Islet of Langerhans (tissue), 1 donor: ENCODE measurements at regions not wholly inside any gene's neighbourhood (a gene's known extent, or its start where the extent isn't known, plus 50 kb on each side); places are given as distances from the start of the nearest gene placed in this dataset.

Experiments used
- FAIRE-seq: peaks from one replicate; lab custom pipeline; 2011; peaks lifted over from hg19 to GRCh38; lab: Jason Lieb, UNC

DNA sequence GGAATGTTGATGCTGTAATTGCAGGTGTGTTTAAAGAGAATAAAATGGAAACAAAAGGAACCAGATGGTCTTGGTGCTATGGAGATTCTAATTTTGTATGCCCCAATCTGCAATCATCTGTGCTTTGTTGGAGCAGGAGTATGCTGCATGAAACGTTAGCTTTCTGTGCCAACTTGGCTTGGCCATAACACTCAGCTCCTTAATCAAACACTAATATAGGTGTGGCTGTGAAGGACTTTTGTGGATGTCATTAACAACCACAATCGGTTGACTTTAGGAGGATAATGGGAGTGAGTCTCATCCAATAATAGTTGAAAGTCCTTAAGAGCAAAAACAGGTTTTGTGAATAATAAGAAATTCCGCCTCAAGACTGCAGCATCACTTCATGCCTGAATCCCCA, 399.2 kb downstream of the NLGN4X start:
- FAIRE-seq: no peak

DNA sequence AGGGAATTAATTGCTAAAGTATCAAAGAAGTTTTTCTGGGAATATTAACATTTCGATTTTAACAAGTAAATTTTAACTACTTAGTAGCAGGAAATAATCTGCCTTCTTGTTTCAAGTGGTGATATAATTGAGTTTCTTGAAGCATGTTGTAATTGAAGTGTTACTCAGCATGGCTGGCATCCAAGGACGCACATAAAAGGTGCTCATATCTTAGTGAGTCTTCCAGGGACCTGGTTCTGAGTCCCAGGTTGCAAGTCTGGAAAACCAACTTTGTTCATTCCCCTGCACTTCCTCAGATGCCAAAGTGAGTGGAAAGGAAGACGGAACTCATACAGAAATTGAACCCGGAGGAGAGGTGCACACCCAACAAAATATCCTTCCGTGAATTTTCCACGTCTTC, 399.6 kb downstream of the NLGN4X start:
- FAIRE-seq: no peak

DNA sequence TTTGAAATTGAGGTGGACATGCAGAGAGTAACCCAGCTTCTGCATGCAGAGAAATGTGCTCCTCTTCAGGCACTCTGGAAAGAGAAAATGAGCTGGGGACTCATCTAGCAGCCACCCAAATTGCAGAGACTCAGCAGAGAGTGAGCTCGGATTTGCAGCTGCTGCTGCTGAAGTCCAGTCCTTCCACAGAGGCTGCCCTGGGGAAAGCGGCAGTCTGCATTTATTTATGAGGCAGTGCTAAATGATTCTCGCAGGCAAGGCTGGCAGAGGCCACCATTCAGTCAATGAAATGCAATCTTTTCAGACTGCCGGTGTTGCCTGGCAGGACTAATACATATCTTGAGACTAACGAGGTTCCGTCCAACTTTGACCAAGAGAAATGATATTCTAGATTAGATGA, 404.8 kb downstream of the NLGN4X start:
- no peak for FAIRE-seq

DNA sequence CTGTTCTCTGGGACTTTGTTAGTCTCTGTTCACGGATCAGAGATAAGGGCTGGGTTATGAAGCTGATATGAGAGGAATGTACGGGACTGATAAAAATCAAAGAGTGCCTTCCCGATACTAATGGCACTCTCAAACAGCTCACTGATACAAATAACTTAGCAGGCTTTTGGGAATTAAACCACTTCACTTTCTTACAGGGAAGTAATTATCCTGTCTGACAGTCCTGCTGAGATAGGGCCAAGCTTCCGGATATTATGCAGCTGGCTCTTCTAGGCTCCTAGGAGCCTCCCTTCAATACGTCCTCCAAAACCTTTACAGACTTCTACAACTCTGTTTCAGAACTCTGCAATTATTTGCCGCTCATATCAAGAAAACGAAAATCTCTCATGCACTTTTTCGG, 418.0 kb downstream of the NLGN4X start:
- FAIRE-seq: no peak

DNA sequence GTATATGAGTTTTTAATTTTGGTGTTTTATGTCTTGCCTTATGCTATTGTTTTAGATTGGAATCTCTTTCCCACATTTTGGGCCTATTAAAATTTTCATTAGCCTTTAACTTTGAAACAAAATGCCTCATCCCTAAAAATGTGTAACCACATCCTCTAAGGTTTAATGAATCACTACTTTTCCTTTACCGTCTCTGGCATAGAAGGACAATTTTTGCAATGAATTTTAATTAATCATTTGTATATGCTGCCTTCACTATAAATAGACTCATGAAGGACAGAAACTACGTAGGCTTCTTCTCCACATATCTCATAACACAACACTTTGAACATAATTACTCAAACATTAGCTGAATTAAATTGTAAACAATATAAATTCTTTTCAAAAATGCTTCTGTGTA, 421.5 kb downstream of the NLGN4X start:
- no peak for FAIRE-seq

DNA sequence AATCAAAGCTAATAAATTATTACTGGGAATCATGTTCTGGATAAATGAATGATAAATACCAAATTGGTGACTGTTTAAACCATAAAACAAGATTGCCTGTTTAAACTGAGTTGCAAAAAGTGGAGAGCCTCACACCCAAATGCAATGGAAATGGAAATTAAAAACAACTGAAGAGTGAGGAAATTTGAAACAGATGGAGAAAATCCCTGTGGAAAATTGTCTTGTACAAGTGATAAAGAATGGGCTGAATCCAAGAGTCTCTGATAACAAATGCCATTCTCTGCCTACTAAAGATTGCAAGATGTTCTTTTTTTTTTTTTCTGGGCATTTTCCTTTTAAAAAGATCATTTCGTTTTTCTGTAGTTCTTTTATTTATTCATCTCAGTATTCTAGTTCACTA, 426.3 kb downstream of the NLGN4X start:
- FAIRE-seq: no peak

DNA sequence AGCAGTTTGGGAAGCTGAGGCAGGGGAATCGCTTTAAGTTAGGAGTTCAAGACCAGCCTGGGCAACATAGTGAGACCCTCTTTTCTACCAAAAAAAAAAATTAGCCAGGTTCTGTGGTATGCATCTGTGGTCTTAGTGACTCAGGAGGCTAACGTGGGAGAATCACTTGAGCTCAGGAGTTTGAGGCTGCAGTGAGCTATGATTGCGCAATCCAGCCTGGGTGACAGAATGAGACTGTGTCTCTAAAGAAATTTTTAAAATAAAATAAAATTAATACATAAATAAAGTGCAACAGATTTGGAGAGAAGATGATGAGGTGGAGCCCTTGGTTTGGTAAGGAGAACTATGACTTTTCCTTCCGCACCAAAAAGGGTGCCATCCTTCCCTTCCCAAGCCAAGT, 436.9 kb downstream of the NLGN4X start:
- FAIRE-seq: no peak

DNA sequence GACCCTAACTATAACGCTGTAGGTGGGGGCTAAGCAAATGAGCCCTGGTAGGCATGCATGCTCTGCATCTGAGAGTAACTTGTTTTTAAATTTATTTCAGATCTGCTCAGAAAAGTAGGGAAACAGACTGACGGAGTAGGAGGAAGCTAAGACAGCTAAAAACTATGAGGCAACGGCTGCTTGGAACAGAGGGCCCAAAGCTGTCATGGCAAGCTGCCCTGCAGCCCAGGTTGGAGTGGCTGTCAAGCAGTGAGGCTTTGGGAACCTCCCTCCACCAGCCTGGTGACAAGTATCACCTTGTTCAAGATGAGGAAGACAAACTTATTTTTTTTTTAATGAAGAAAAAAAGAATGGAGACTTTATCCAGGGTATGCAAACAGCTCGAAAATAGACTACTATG, 439.8 kb downstream of the NLGN4X start:
- FAIRE-seq: no peak

DNA sequence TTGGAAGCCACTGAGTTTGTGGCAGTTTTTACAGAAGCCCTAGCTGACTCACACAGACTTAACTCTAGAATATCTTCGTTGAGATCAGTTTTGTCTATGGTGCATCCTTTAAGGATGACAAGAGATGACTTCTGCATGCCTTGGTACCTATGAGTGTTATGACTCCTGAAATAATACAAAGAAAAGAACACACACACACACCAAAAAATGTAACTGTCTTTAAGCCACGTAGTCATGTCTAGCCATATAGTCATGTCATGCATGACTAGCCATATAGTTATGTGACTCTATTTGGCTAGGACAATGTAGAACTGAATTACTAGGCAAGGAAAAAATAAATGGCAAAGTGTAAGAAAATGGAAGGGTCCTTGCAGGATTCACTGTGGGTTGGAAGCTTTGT, 447.8 kb downstream of the NLGN4X start:
- no peak for FAIRE-seq

DNA sequence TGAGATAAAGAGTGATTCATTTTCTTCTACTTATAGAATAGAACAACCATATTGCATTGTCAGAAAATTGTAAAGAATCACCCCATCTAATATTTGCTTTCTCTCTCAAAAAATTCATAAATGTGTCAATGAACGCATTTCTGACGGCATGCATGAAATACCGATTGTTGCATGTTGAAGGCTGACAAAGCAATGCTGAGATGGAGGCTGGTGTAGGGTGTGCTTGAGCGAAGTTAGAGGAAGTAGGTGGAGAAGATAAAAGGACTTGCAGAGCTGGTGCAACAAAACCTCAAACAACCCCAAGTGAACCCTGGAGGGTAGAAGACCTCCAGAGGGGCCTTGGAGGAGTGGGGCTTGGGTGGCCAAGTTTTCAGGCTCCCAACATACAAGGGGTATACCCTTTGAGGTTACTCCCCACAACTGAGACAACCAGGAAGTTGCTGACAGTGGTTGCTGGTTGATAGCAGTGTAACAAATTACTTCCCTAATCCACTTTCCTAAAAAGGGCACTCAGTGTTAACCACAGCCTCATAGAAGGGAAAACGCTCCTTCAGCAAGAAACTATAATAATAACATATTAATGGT, 452.7 kb downstream of the NLGN4X start:
- no peak for FAIRE-seq

DNA sequence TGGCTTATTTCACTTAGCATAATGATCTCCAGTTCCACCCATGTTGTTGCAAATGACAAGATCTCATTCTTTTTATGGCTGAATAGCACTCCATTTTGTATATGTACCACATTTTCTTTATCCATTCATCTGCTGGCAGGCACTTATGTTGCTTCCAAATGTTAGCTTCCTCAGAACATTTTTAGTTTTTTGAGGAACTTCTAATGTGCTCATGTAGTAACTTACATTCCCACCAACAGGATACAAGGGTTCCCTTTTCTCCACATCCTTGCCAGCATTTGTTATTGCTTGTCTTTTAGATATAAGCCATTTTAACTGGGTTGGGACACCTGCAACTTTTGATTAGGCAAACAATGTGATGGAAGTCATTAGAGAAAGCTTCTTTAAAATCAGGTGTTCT, 454.2 kb downstream of the NLGN4X start:
- no peak for FAIRE-seq

DNA sequence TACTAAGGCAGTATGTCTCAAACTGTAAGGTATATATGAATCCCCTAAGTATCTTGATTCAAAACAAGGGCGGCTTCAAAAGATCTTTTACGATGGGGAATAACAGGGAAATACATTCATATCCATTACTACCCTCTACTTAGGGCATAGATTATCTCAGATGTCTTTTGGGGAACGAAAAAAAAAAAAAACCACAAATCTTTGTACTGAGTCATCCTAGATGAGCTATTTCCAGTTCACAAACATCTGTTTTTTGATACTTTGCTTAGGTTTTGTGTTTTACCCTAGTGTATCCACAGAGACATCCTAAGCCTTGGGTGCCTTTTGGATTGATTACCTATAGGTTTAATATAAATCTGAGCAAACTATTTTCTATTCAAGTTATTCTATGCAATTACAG, 457.2 kb downstream of the NLGN4X start:
- FAIRE-seq: no peak

DNA sequence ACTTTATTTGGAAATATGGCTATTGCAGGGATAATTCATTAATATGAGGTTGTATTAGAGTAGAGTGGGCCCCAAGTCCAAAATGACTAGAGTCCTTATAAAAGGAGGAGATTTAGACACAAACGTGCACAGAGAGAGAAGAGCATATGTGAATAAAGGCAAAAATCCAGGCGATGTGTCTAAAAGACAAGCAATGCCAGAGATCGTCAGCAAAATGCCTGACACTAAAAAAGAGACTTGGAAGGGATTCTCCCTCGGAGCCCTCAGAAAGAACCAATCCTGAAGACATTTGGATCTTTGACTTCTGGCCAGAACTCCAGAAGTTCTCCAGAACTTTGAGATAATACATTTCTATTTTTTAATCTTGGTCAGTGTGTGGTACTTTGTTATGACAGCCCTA, 472.1 kb downstream of the NLGN4X start:
- no peak for FAIRE-seq

DNA sequence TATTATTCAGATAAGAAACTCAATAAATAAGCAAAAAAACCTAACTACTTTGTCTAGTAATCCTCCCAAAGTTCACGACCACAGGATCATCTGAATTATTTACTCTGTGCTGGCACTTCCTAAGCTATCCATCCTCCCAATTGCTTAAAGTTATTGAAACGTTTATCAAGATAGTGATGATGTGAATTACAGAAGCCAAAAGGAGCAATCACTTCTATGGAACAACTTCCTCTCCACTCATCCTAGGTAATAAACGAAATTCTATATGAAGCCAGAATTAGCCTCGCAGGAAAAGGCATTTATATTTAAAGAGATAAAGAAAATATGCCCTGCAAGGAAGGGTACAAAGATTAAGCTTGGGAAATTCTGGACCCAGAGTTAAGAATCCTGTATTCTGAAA, 475.4 kb downstream of the NLGN4X start:
- no peak for FAIRE-seq

DNA sequence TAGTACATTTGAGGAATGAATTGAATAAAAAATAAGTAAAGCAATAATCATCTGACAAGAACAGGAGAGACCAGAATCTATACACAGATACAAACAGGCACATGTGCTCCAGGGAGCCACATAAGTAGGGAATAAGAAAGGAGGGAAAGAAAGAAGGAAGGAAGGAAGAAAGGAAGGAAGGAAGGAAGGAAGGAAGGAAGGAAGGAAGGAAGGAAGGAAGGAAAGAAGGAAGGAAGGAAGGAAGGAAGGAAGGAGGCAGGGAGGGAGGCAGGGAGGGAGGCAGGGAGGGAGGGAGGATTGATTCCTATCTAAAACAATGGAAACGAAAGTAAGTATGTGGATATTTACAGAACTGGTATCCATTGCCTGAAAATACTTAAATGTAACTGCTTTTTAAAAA, 475.8 kb downstream of the NLGN4X start:
- FAIRE-seq: no peak

DNA sequence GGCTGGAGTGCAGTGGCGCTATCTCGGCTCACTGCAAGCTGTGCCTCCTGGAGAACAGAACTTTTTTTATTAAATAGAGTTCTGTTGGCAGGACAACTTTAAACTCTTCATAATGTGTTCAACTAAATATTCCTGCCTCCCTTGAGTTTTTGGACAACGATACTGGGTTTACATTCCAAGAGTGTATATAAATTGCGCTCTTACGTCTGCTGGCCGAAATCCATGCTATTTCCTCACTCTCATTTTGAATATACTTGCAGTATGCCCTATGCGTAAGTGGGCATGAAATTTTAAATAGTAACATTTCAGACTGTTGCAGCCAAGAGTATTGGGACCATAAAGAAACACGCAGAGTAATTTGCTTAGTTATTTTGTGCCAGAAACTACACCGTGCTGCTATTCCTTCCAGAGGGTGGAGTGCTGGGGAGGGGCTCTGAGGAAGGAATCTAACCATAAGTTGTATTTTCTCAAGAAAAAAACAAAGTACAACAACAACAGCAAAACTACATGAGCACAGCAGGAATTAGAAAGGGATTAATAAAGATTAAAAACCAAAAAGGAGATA, 480.0 kb downstream of the NLGN4X start:
- no peak for FAIRE-seq

DNA sequence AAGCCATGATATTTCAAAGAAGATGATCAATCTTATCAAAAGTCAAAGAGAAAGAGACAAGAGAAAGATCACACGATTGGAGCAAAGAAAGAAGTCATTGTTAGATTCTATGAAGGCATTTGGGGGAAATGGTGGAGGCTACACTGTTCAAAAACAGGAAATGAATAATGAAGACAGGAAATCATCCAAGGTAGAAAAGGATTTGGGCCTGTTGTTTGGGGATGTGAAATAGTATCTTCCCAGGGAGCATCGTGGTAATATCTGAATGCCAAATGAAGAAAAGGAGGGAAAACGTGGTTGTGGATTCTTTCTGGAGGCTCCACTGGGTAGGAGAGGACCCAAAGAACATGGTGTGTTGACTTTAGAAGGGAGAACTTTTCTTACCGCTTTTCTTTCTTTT, 482.4 kb downstream of the NLGN4X start:
- FAIRE-seq: no peak

DNA sequence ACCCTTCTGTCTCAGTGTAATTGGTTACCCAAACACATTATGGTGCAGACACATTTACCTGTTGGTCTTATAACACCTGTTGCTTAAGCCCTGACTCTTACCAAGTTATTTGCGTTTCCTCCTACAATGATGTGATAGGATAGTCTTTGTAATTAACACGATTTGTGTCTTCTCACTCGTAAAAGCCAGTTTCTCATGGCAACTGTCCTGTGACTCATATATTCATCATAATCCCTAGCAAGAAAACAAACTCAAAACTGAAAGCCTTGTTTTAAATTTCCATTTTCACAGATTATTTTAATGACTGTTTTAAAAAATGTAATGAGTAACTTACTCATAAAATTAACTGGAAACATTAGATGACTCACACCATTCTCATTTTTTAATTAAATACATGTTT, 495.2 kb downstream of the NLGN4X start:
- FAIRE-seq: no peak

DNA sequence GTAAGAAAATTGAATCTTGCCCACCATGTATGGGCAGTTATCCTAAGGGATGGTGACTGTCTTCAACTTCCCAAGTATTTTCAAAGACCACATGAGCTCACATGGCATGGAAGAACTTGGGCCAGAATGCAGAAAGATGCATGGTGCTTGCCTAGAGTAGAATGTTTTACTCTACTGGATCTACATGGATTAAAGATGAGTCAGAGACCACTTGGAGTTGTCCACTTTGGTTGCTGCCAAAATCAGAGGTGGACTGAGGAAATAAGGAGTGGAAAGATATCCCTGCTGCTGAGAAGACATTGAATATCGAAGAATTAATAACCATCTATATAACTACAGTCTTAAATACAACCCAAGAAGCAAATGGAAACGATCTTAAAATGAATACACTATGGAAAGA, 498.1 kb downstream of the NLGN4X start:
- FAIRE-seq: no peak

DNA sequence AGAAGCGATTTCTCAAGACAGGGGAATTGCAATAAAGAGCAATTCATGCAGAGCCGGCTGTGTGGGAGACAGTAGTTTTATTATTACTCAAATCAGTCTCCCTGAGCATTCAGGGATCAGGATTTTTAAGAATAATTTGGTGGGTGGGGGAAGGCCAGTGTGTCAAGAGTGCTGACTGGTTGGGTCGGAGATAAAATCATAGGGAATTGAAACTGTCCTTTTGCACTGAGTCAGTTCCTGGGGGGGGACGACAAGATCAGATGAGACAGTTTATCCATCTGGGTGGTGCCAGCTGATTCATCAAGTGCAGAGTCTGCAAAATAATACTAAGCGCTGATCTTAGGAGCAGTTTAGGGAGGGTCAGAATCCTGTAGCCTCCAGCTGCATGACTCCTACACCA, 502.4 kb downstream of the NLGN4X start:
- no peak for FAIRE-seq

DNA sequence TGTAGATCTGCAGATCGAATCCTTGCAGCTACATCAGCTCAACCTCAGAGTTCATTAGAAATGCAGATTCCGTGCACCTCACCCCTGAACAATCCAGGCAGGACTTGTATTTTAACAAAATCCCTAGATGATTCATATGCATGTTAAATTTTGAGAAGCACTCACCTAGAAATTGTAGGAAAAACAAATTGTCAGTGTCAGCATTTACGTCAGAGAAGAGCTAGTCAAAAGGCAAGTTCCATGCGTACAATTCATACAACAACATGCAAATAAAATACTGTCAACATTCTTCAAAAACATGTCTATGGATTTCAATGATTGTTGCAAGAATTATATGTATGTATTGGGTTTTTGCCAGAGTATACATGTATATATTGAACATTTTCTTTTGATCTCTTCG, 504.5 kb downstream of the NLGN4X start:
- FAIRE-seq: no peak

DNA sequence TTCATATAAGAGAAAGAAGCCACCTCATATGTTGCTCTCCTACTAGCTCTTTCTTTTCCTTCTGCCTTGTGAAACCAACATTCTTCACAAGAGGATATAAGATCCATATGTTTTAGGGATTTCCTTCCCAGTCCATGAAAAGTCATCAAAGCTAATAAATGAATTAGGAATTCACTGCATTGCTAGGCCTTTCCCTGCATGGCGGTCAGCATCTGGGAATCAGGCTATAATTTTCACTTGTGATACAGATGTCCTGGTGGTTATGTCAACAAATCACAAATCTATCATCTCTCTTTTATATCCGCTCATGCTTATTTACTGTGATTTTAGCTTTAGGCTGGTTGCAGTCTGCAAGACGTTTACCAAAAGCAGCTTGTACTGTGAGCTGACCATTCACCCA, 510.0 kb downstream of the NLGN4X start:
- FAIRE-seq: no peak

DNA sequence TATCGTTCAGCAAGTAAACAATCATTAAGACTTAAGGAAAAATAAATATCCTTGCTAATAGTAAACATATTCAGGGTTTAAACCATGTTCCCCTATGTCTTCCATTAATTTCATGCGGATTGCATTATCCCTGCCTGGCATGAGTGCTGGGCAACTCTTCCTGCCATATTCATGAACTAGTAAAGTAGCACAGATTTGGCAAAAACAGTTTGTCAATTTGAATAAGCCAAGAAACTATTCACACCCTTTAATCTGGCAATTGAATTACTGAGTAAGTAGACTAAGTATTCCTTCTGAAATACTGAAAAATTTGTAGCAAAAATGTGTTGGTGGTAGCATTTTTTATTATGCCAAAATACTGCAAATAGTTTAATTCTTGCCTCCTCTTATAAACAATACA, 512.0 kb downstream of the NLGN4X start:
- FAIRE-seq: no peak

DNA sequence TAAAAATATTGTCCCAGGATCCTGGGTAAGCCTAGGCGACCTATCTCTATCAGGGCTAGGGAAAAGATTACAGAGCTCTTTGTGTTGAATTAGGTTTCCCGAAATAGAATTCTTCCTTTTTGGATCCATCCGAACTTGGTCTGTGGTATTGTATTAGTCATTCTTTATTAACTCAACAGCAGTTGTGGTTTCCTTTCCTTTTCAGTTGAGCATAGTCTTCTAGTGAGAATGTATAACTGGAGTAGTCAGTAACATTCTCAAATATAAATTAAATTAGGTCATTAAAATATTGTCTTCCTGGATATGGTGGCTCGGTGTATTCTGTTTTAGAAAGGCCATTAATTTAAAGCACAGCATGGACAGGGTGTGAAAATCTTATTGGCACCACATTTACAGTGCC, 520.4 kb downstream of the NLGN4X start:
- FAIRE-seq: no peak

DNA sequence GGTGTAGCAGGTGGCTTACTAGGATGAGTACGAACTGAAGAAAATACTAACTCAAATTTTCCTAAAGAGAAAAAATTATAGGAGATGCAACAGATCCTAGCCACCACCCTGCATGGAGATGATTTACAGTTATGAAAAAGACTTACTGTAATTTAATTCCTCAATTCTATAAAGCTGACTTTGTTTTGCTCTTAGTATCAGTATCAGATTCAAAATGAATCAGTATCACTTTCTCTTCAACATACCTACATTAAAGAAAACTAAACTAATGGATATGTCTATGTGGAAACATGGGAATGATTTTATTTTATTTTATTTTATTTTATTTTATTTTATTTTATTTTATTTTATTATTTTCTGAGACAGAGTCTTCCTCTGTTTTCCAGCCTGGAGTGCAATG, 525.8 kb downstream of the NLGN4X start:
- FAIRE-seq: no peak
